ENCODE measurements at regions not wholly inside any gene's neighbourhood (a gene's known extent, or its start where the extent isn't known, plus 50 kb on each side); places are given as distances from the start of the nearest gene placed in this dataset.
A peak's percentile ranks its signal among the peaks of the same experiment; 100 is the strongest.
"Not testable (repeated sequence)": the region's sequence is repeated elsewhere in the genome, so short reads cannot be mapped to it uniquely, and the experiment has no call there.

- DNase-seq (ENCODE audit: low spot score), result no peak
Measured at GRCh38 chr6:47407300-47408281, 70.0 kb upstream of the CD2AP start.

DNA sequence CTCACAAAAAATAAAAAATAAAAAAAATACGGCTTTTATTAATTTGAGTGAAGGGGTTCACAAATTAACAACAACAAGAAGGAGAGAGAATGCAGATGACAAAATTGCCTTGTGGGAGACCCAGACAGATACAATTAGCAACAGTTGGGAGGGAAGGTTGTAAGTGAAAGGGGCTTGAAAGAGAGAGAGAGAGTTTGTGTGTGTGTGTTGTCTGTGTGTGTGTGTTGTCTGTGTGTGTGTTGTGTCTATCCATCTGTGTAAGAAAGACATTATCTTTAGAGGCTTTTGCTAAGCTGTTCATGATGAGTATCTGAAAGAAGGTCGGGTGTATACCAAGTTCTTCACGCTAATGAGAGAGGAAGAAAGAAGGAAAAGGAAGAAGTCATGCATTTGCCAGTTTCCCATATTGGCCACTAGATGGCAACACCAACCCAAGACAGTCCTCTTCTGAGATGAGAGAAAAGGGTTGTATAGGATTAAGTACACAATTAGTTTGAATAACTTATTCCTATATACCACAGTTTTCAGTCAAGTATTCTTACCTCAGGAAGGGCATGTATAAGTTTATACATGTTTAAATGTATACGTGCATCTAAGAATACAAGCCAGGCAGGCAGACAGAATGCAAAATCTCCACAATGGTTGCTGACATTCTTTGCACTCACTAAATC lies 63.7 kb upstream of the CD2AP start:
- peak; percentile 61 for DNase-seq (ENCODE audit: low spot score)

- DNase-seq (ENCODE audit: low spot score), result peak; percentile 14
Measured at GRCh38 chr6:47414423-47415167, 63.0 kb upstream of the CD2AP start.

- DNase-seq (ENCODE audit: low spot score), result no peak
Measured at GRCh38 chr6:47416396-47417345, 60.9 kb upstream of the CD2AP start.

DNA sequence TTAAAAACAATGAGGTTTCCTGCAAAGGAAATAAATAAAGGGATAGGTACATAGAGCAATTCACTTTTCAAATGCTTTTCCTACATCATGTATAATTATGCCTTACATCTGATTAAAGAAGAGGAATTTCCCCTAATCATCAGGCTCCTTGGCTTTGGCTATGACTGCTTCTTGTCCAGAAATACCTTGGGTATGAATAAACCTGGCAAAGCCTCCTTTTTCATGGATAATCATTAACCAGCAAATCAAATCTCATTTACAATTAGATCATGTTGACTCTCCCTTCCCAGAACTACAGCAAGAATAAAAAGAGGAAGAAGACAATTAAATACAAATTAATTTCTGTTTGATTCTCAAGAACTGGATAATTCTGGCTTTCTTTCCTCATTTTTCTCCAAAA lies 58.0 kb upstream of the CD2AP start:
- DNase-seq (ENCODE audit: low spot score), result no peak

DNA sequence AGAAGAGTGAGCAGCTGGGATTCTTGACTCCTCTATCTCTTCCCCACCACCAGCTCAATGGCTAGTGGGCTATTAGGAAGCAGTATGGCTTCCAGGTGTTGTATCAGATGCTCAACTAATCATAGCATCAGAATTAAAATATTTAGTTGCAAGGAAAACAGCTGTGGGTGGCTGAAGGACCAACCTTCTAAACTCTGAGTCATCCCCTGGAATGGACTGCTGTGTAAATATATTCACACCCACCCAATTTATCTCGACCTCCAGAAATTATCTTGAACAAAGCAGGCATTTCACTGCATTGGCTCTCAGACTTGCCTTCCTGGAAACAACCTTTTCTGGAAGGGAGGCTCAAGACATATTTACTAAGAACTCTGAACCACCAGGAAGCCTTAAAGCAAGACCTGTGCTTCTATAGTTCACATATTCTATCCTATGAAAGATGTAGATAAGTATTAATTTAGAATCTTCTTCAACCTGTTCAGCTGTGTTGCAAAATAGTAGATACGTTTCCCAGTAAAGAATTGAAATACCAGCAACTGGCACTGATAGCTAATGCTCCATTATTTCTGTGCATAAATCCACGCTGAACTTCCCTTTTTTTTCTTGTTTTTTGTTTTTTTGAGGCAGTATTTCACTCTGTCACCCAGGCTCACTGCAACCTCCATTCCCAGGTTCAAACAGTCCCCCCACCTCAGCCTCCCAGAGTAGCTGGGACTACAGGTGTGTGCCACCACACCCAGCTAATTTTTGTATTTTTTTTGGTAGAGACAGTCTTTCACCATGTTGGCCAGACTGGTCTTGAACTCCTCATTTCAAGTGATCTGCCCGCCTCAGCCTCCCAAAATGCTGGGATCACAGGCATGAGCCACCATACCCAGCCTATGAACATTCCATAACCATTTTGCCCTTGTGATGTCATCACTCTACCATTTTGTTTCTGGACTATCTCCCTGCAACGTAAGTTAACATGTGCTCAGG lies 56.9 kb upstream of the CD2AP start:
- no peak for DNase-seq (ENCODE audit: low spot score)

DNA sequence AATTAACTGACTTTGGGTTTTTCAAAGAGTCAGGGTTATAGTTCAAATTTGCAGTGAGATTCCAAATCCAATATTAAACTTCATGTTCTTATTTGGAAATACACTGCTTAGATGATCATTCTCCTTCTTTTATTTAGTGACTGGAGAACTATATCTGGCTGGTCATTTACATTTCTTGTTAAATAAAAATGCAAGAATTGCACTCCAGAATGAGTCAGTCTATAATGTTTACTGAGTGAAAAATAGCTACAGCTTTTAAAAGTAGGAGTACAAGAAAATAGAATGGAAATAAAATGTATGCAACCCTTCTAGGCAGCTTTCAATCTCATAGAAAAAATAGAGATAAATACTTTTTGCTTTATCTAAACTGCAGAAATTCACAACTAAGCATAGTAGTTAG lies 54.5 kb upstream of the CD2AP start:
- DNase-seq (ENCODE audit: low spot score), result no peak

DNA sequence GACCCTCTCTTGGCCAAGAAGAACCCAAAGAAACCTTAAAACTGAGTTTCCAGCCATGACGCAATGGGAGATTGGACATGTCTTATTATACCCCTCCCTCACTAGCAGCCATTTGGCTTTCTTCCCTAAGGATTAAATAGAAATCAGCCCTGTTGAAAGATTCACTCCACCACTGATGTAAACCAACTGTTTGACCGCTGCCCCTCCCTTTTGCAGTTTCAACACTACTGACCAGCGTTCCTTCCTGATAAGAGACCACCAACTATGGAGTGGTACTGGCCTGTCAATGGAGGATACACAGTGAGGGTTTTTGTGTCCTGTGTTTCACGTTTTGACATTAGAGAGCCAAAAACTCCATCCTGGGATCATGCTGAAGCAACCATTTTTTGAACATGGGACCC lies 53.2 kb upstream of the CD2AP start:
- no peak for DNase-seq (ENCODE audit: low spot score)

DNA sequence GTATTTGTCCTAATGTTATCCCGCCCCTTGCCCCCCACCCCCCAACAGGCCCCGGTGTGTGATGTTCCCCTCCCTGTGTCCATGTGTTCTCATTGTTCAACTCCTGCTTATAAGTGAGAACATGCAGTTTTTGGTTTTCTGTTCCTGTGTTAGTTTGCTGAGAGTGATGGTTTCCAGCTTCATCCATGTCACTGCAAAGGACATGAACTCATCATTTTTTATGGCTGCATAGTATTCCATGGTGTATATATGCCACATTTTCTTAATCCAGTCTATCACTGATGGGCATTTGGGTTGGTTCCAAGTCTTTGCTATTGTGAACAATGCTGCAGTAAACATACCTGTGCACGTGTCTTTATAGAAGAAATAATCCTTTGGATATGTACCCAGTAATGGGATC lies 51.9 kb upstream of the CD2AP start:
- not testable (repeated sequence) for DNase-seq (ENCODE audit: low spot score)

GRCh38 chr6:47426524-47427302 lies 50.9 kb upstream of the CD2AP start:
- no peak for DNase-seq (ENCODE audit: low spot score)

GRCh38 chr6:47427680-47428079 lies 49.9 kb upstream of the CD2AP start:
- DNase-seq (ENCODE audit: low spot score), result no peak
